Esophagus muscularis mucosa (tissue), 4 donors: ENCODE measurements at regions not wholly inside any gene's neighbourhood (a gene's known extent, or its start where the extent isn't known, plus 50 kb on each side); places are given as distances from the start of the nearest gene placed in this dataset.

Experiments
- EP300 ChIP-seq: sonication (generic); formaldehyde crosslinking; IDR thresholded peaks from one replicate; pipeline ENCODE4 v1.6.1; 2017; ENCODE audit warnings: antibody characterized with exemption
- POLR2A ChIP-seq: fragments of 450-650 bp; IDR thresholded peaks from one replicate; pipeline ENCODE4 v1.6.1; 2017; ENCODE audit warnings: antibody characterized with exemption, moderate library complexity, mild to moderate bottlenecking, low read depth
- TF ChIP-seq, protein P1 (sequence below), 3 experiments: fragments of 200-600 bp in 2 of 3; fragments of 450-650 bp in 1 of 3; sonication (generic) in 2 of 3; IDR thresholded peaks; one replicate each; pipeline ENCODE4 v1.5.1; 2017 to 2019; ENCODE audit warnings: antibody characterized with exemption in 3 of 3, mild to moderate bottlenecking in 2 of 3, moderate library complexity in 1 of 3

DNA sequence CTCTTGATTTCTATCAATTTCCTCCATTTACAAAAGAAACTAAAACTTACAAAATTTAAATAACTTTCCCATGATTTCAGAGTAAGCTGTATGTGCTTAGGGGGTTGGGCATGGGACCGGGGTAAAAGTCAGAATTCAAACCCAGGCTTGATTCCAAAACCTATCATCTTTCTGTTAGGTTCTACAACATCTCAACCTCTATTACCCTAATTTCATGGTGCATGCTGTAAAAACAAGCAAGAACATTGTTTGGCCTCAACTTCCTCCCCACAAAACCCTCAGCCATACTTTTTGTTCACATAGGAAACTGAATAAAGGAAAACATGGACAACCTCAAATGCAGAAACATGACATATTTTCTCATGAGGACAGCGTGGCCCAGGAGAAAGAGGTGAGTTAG is 59.3 kb downstream of the RDH14 start:
- TF ChIP-seq, protein P1, sequence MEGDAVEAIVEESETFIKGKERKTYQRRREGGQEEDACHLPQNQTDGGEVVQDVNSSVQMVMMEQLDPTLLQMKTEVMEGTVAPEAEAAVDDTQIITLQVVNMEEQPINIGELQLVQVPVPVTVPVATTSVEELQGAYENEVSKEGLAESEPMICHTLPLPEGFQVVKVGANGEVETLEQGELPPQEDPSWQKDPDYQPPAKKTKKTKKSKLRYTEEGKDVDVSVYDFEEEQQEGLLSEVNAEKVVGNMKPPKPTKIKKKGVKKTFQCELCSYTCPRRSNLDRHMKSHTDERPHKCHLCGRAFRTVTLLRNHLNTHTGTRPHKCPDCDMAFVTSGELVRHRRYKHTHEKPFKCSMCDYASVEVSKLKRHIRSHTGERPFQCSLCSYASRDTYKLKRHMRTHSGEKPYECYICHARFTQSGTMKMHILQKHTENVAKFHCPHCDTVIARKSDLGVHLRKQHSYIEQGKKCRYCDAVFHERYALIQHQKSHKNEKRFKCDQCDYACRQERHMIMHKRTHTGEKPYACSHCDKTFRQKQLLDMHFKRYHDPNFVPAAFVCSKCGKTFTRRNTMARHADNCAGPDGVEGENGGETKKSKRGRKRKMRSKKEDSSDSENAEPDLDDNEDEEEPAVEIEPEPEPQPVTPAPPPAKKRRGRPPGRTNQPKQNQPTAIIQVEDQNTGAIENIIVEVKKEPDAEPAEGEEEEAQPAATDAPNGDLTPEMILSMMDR (IDR thresholded peaks at IDR 0.05) = no peak
- TF ChIP-seq EP300 = no peak
- TF ChIP-seq POLR2A = no peak
